HepG2 (cell line): ENCODE measurements at regions not wholly inside any gene's neighbourhood (a gene's known extent, or its start where the extent isn't known, plus 50 kb on each side); places are given as distances from the start of the nearest gene placed in this dataset.

Source experiments
- ATAC-seq: fragments of 200-7000 bp; cut with Tn5 transposase; 3 replicates; pipeline ENCODE4 v1.9.1; 2020; ENCODE audit warnings: mild to moderate bottlenecking, moderate library complexity
- BruUV-seq: library from RNA; stranded (reverse); fragments of 400-500 nt; replicated peaks from 2 replicates; lab custom pipeline; 2021; lab: Mats Ljungman, UMichigan
- CTCF ChIA-PET: fragments of 300-600 bp; formaldehyde crosslinking; extraction: SDS; loops from one replicate; lab custom pipeline; 2021; ENCODE audit warnings: low total read pairs, inconsistent platforms, low intra/inter-chr PET ratio; lab: Yijun Ruan, JAX
- POLR2A ChIA-PET: fragments of 350-600 bp; sonication (Branson Sonifier 250); formaldehyde crosslinking; loops from one replicate; lab custom pipeline; 2020; ENCODE audit warnings: antibody characterized with exemption, inconsistent platforms; lab: Yijun Ruan, JAX
- DNase-seq: peaks from one replicate; pipeline ENCODE4 v3.0.0-alpha.2; 2015; ENCODE audit warnings: low spot score
- FAIRE-seq: peaks from 3 replicates; lab custom pipeline; 2011; peaks lifted over from hg19 to GRCh38; lab: Jason Lieb, UNC
- H2AFZ ChIP-seq: one replicate; pipeline ENCODE4 v1.6.1; 2011; ENCODE audit warnings: low read length, inconsistent platforms
- H3K27ac ChIP-seq: fragments of 300-600 bp; 3 replicates; pipeline ENCODE4 v1.8.0; 2011; ENCODE audit warnings: mixed run types, mild to moderate bottlenecking, mixed read lengths, low read length, inconsistent platforms; ENCODE audit not compliant: insufficient read depth; ENCODE audit errors: extremely low read length
- H3K27me3 ChIP-seq, 2 experiments: fragments of 200-600 bp in 1 of 2; 2 replicates in 1 of 2; 3 replicates in 1 of 2; pipeline versions ENCODE4 v1.6.0 to v1.8.0; 2011; ENCODE audit warnings: low read length in 2 of 2, mild to moderate bottlenecking in 2 of 2, moderate library complexity in 2 of 2, inconsistent platforms in 1 of 2; ENCODE audit not compliant: insufficient read depth in 2 of 2, control insufficient read depth in 1 of 2
- H3K36me3 ChIP-seq, 2 experiments: fragments of 200-600 bp in 1 of 2; replicated peaks in 1 of 2; 2 replicates in 1 of 2; 3 replicates in 1 of 2; pipeline versions ENCODE4 v1.5.1 to v1.8.0; 2011; ENCODE audit warnings: low read length in 2 of 2, inconsistent platforms in 1 of 2; ENCODE audit not compliant: insufficient read depth in 2 of 2, control insufficient read depth in 1 of 2
- H3K4me1 ChIP-seq: 2 replicates; pipeline ENCODE4 v1.5.1; 2012; ENCODE audit warnings: low read length, inconsistent platforms; ENCODE audit not compliant: insufficient read depth
- H3K4me2 ChIP-seq: 2 replicates; pipeline ENCODE4 v1.6.0; 2011; ENCODE audit warnings: low read depth, low read length, inconsistent platforms
- H3K4me3 ChIP-seq, 3 experiments: fragments of 200-600 bp in 1 of 3; sonication (generic), shearing (Covaris generic) in 1 of 3; replicated peaks in 1 of 3; 2 replicates each; pipeline ENCODE4 v1.5.1; 2011 to 2016; ENCODE audit warnings: low read length in 3 of 3, inconsistent platforms in 2 of 3, low read depth in 2 of 3, mild to moderate bottlenecking in 2 of 3, control low read depth in 1 of 3, mixed read lengths in 1 of 3; ENCODE audit not compliant: insufficient read depth in 1 of 3
- H3K79me2 ChIP-seq: one replicate; pipeline ENCODE4 v1.6.1; 2011; ENCODE audit warnings: low read length, inconsistent platforms; ENCODE audit not compliant: insufficient read depth
- H3K9ac ChIP-seq: 2 replicates; pipeline ENCODE4 v1.6.0; 2011; ENCODE audit warnings: mild to moderate bottlenecking, low read depth, low read length, inconsistent platforms; ENCODE audit not compliant: insufficient read depth
- H3K9me3 ChIP-seq: 2 replicates; pipeline ENCODE4 v1.5.1; 2012; ENCODE audit warnings: mild to moderate bottlenecking, low read length
- H4K20me1 ChIP-seq: 2 replicates; pipeline ENCODE4 v1.6.0; 2011; ENCODE audit warnings: inconsistent platforms, mild to moderate bottlenecking, low read length, moderate library complexity; ENCODE audit not compliant: insufficient read depth
- CEBPZ ChIP-seq: IDR thresholded peaks from 2 replicates; pipeline ENCODE4 v1.6.1; 2012; ENCODE audit warnings: low read length, improper control_type of control experiment
- FOXA3 ChIP-seq: IDR thresholded peaks from 2 replicates; pipeline ENCODE4 v1.6.1; 2016; ENCODE audit warnings: missing genetic modification reagents, missing compliant biosample characterization
- FOXO4 ChIP-seq: sonication (generic); formaldehyde crosslinking; conservative IDR thresholded peaks from 2 replicates; pipeline ENCODE4 v1.8.1; 2023; ENCODE audit warnings: missing genetic modification reagents
- HOXA5 ChIP-seq: sonication (generic); formaldehyde crosslinking; IDR thresholded peaks from 2 replicates; pipeline ENCODE4 v1.4.0; 2020; ENCODE audit warnings: missing genetic modification reagents
- KDM5A ChIP-seq: fragments of 200-600 bp; sonication (generic); IDR thresholded peaks from 2 replicates; pipeline ENCODE4 v1.7.0; 2018; ENCODE audit warnings: antibody characterized with exemption, mild to moderate bottlenecking, low read length, borderline replicate concordance
- KLF12 ChIP-seq: sonication (generic); formaldehyde crosslinking; IDR thresholded peaks from 2 replicates; pipeline ENCODE4 v1.4.0; 2020; ENCODE audit warnings: missing genetic modification reagents, borderline replicate concordance
- LBX2 ChIP-seq: sonication (generic); formaldehyde crosslinking; IDR thresholded peaks from 2 replicates; pipeline ENCODE4 v1.5.0; 2020; ENCODE audit warnings: missing genetic modification reagents, mild to moderate bottlenecking, borderline replicate concordance
- MLXIP ChIP-seq: sonication (generic); formaldehyde crosslinking; IDR thresholded peaks from 2 replicates; pipeline ENCODE4 v1.9.0; 2021; ENCODE audit warnings: missing genetic modification reagents, borderline replicate concordance
- NFE2 ChIP-seq: sonication (generic); formaldehyde crosslinking; IDR thresholded peaks from 2 replicates; pipeline ENCODE4 v1.4.0; 2020; ENCODE audit warnings: missing genetic modification reagents
- NFIB ChIP-seq: sonication (generic); formaldehyde crosslinking; IDR thresholded peaks from 2 replicates; pipeline ENCODE4 v1.9.0; 2021; ENCODE audit warnings: missing genetic modification reagents, mild to moderate bottlenecking, borderline replicate concordance
- TBX3 ChIP-seq: fragments of 450-650 bp; IDR thresholded peaks from 2 replicates; pipeline ENCODE4 v1.6.1; 2017; ENCODE audit warnings: antibody characterized with exemption, mild to moderate bottlenecking, inconsistent platforms, borderline replicate concordance
- ZBTB3 ChIP-seq: sonication (generic); formaldehyde crosslinking; IDR thresholded peaks from 2 replicates; pipeline ENCODE4 v1.4.0; 2020; ENCODE audit warnings: low read depth, mild to moderate bottlenecking, moderate library complexity, missing genetic modification reagents, borderline replicate concordance
- ZBTB38 ChIP-seq: sonication (generic); formaldehyde crosslinking; IDR thresholded peaks from 2 replicates; pipeline ENCODE4 v1.5.1; 2020; ENCODE audit warnings: mild to moderate bottlenecking, missing genetic modification reagents
- ZFP36L1 ChIP-seq: sonication (generic); formaldehyde crosslinking; IDR thresholded peaks from 2 replicates; pipeline ENCODE4 v1.8.0; 2022; ENCODE audit warnings: mild to moderate bottlenecking, missing genetic modification reagents, moderate library complexity
- ZFP36L2 ChIP-seq: sonication (generic); formaldehyde crosslinking; IDR thresholded peaks from 2 replicates; pipeline ENCODE4 v1.4.0; 2020; ENCODE audit warnings: missing genetic modification reagents
- ZNF496 ChIP-seq: sonication (generic); formaldehyde crosslinking; IDR thresholded peaks from 2 replicates; pipeline ENCODE4 v1.8.1; 2023; ENCODE audit warnings: mild to moderate bottlenecking, moderate library complexity, missing genetic modification reagents; ENCODE audit not compliant: insufficient replicate concordance
- ZNF781 ChIP-seq: sonication (generic); formaldehyde crosslinking; IDR thresholded peaks from 2 replicates; pipeline ENCODE4 v1.5.1; 2020; ENCODE audit warnings: borderline replicate concordance, mild to moderate bottlenecking, missing genetic modification reagents; ENCODE audit errors: not compliant biosample characterization
- WGBS: methylation state at CpG from one replicate; pipeline ENCODE4 v1.1.6; 2017; ENCODE audit warnings: low lambda C conversion rate; 5-methylcytosine and 5-hydroxymethylcytosine counted together
- in situ Hi-C: cut with HindIII; loops from 2 replicates; pipeline ENCODE4 v1.10.0; 2017; ENCODE audit warnings: low pct_unique_long_range_greater_than_20kb; ENCODE audit not compliant: extremely low pct_ligation_motif_present
- intact Hi-C: fragments of 100-400 bp; cut with micrococcal nuclease; formaldehyde crosslinking; loops from one replicate; pipeline ENCODE4 v1.10.0; 2022; ENCODE audit not compliant: unreplicated experiment

- TF ChIP-seq MLXIP (no peak), ZBTB38 (CRISPR knock-in tag) (no peak), ZBTB3 (CRISPR knock-in tag) (no peak), KDM5A (no peak), ZFP36L2 (CRISPR knock-in tag) (no peak), KLF12 (CRISPR knock-in tag) (no peak)
- TF ChIP-seq, all 625 proteins: peak for 0
These were observed 640.4 kb upstream of the ARRDC3 start (continued) for GRCh38 chr5:92023555-92023954.

GRCh38 chr5:92023141-92023471 lies 640.0 kb upstream of the ARRDC3 start:
- H3K27ac ChIP-seq = no peak overlapping the region
- no peaks in the 10 kb centered on the region for H3K79me2 ChIP-seq
- no peaks in the 10 kb centered on the region for H3K4me1 ChIP-seq
- DNase-seq (no peak), ATAC-seq (no peak), FAIRE-seq (no peak)
- 3% methylated on average over 1 of the region's 1 CpG for WGBS
- no peaks in the 10 kb centered on the region for H3K27me3 ChIP-seq
- no peak overlapping the region for H3K9ac ChIP-seq
- H3K4me2 ChIP-seq = no peak overlapping the region
- no peak overlapping the region for H2AFZ ChIP-seq
- ChIA-PET CTCF (no interaction called here), POLR2A (no interaction called here)
- H3K4me3 ChIP-seq = no peak overlapping the region
- H4K20me1 ChIP-seq = no peaks in the 10 kb centered on the region
- intact Hi-C loops = no loop called here
- H3K36me3 ChIP-seq = no peaks in the 10 kb centered on the region
- in situ Hi-C loops = no loop called here
- BruUV-seq = no TSS peak
- H3K9me3 ChIP-seq = no peaks in the 10 kb centered on the region
- TF ChIP-seq ZNF496 (CRISPR knock-in tag) (no peak), FOXO4 (no peak), LBX2 (CRISPR knock-in tag) (no peak), NFE2 (no peak), CEBPZ (no peak), ZNF781 (CRISPR knock-in tag) (no peak), NFIB (CRISPR knock-in tag) (no peak), ZFP36L1 (no peak), FOXA3 (CRISPR knock-in tag) (no peak), HOXA5 (no peak), TBX3 (no peak)
